Neural progenitor cell (in vitro differentiated cells): ENCODE measurements at regions not wholly inside any gene's neighbourhood (a gene's known extent, or its start where the extent isn't known, plus 50 kb on each side); places are given as distances from the start of the nearest gene placed in this dataset.
A peak's percentile ranks its signal among the peaks of the same experiment; 100 is the strongest.

Source experiments
- DNase-seq: peaks from one replicate; pipeline ENCODE4 v3.0.0-alpha.2; 2016; ENCODE audit warnings: low spot score
- H2AFZ ChIP-seq: fragments of 200-600 bp; sonication (generic); replicated peaks from 2 replicates; pipeline ENCODE4 v1.6.1; 2016; ENCODE audit warnings: antibody characterized with exemption
- H3F3A ChIP-seq: fragments of 200-600 bp; sonication (generic); 2 replicates; pipeline ENCODE4 v1.6.1; 2016; ENCODE audit warnings: antibody characterized with exemption, low read depth
- H3K27ac ChIP-seq: fragments of 200-600 bp; sonication (generic); 2 replicates; pipeline ENCODE4 v1.5.1; 2016; ENCODE audit warnings: mild to moderate bottlenecking
- H3K27me3 ChIP-seq: fragments of 200-600 bp; sonication (generic); 2 replicates; pipeline ENCODE4 v1.6.1; 2016; ENCODE audit warnings: mild to moderate bottlenecking, moderate library complexity
- H3K36me3 ChIP-seq: fragments of 200-600 bp; sonication (generic); 2 replicates; pipeline ENCODE4 v1.5.1; 2016
- H3K4me1 ChIP-seq: fragments of 200-600 bp; sonication (generic); 2 replicates; pipeline ENCODE4 v1.6.1; 2016; ENCODE audit warnings: mixed run types
- H3K4me2 ChIP-seq: fragments of 200-600 bp; sonication (generic); 2 replicates; pipeline ENCODE4 v1.6.1; 2016
- H3K4me3 ChIP-seq: fragments of 200-600 bp; sonication (generic); 2 replicates; pipeline ENCODE4 v1.5.1; 2016
- H3K79me2 ChIP-seq: fragments of 200-600 bp; sonication (generic); 2 replicates; pipeline ENCODE4 v1.6.1; 2016; ENCODE audit warnings: low read depth
- H3K9ac ChIP-seq: fragments of 200-600 bp; sonication (generic); 2 replicates; pipeline ENCODE4 v1.6.1; 2016
- H3K9me3 ChIP-seq: fragments of 200-600 bp; sonication (generic); 2 replicates; pipeline ENCODE4 v1.5.1; 2016; ENCODE audit warnings: low read depth
- H4K20me1 ChIP-seq: fragments of 200-600 bp; sonication (generic); 2 replicates; pipeline ENCODE4 v1.6.1; 2016; ENCODE audit warnings: low read depth
- H3K27ac Mint-ChIP-seq: 3 replicates; pipeline ENCODE4 v1.8.0; 2021; ENCODE audit warnings: mixed read lengths
- H3K27me3 Mint-ChIP-seq: 2 replicates; pipeline ENCODE4 v1.8.0; 2022; ENCODE audit warnings: low read depth, mild to moderate bottlenecking, inconsistent platforms, moderate library complexity, mixed read lengths; ENCODE audit not compliant: insufficient read depth
- H3K36me3 Mint-ChIP-seq: 3 replicates; pipeline ENCODE4 v1.8.0; 2021; ENCODE audit warnings: mixed read lengths
- H3K4me1 Mint-ChIP-seq: 3 replicates; pipeline ENCODE4 v1.8.0; 2021; ENCODE audit warnings: mixed read lengths
- H3K4me3 Mint-ChIP-seq: 3 replicates; pipeline ENCODE4 v1.8.0; 2021; ENCODE audit warnings: mild to moderate bottlenecking, moderate library complexity, mixed read lengths
- H3K9me3 Mint-ChIP-seq: 3 replicates; pipeline ENCODE4 v1.8.0; 2020; ENCODE audit warnings: mixed read lengths
- CTCF ChIP-seq: fragments of 200-600 bp; sonication (generic); IDR thresholded peaks from 2 replicates; pipeline ENCODE4 v1.5.1; 2017; ENCODE audit warnings: antibody characterized with exemption, mild to moderate bottlenecking
- EZH2 ChIP-seq: fragments of 200-600 bp; sonication (generic); IDR thresholded peaks from 2 replicates; pipeline ENCODE4 v1.6.1; 2017; ENCODE audit warnings: antibody characterized with exemption, mild to moderate bottlenecking, moderate library complexity
- EZH2phosphoT487 ChIP-seq: fragments of 200-600 bp; sonication (generic); IDR thresholded peaks from 2 replicates; pipeline ENCODE4 v1.6.1; 2017; ENCODE audit warnings: antibody characterized with exemption

DNA sequence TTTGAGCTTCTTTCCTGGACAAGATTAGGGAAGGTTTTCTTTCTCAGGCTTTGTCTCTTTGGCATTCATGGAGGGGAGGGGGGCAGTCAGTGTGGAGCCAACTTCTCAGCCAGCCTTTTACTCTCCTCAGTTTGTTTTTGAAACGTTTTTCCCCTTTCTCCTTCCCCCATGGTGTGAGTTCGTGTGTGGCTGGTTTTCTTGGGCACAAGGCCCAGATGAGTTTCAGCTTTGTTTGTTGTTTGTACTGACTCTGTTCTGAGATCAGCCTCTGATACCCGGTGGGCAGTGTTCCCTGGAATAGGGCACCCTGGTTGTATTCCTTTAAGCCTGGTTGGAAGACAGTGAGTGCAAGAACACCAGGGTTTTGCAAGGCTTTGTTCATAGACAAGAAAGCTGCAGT is 168.2 kb upstream of the RARB start:
- peak overlapping the region; percentile 36 for H2AFZ ChIP-seq
- H3K4me1 Mint-ChIP-seq, result peaks cover 4% of the 10 kb centered on the region

GRCh38 chr3:25262322-25262721 is 165.7 kb upstream of the RARB start:
- Histone ChIP-seq H3K4me1 (peaks cover 19% of the 10 kb centered on the region), H3K27ac (no peak overlapping the region), H4K20me1 (no peaks in the 10 kb centered on the region), H3F3A (peaks cover 15% of the 10 kb centered on the region), H3K27me3 (no peaks in the 10 kb centered on the region), H3K4me3 (no peak overlapping the region), H3K9ac (no peak overlapping the region), H3K9me3 (no peaks in the 10 kb centered on the region), H3K4me2 (no peak overlapping the region), H2AFZ (no peak overlapping the region), H3K36me3 (no peaks in the 10 kb centered on the region), H3K79me2 (no peaks in the 10 kb centered on the region)
- DNase-seq, result no peak
- Mint-ChIP-seq H3K27me3 (peaks cover 2% of the 10 kb centered on the region), H3K27ac (no peak overlapping the region), H3K36me3 (no peaks in the 10 kb centered on the region), H3K4me3 (no peak overlapping the region), H3K9me3 (peaks cover 2% of the 10 kb centered on the region), H3K4me1 (peaks cover 4% of the 10 kb centered on the region)
- TF ChIP-seq EZH2phosphoT487 (no peak), CTCF (no peak), EZH2 (no peak)

More for the DNA sequence above, 168.2 kb upstream of the RARB start:
- H3K27ac Mint-ChIP-seq, result no peak overlapping the region
- peaks cover 2% of the 10 kb centered on the region for H3K9me3 Mint-ChIP-seq
- Histone ChIP-seq H3K27ac (peak overlapping the region; percentile 64), H3K4me1 (peaks cover 19% of the 10 kb centered on the region), H3F3A (peaks cover 15% of the 10 kb centered on the region), H3K4me3 (no peak overlapping the region), H3K27me3 (no peaks in the 10 kb centered on the region), H3K4me2 (peak overlapping the region; percentile 39), H3K79me2 (no peaks in the 10 kb centered on the region), H3K9me3 (no peaks in the 10 kb centered on the region), H3K9ac (no peak overlapping the region), H3K36me3 (no peaks in the 10 kb centered on the region), H4K20me1 (no peaks in the 10 kb centered on the region)
- no peak for TF ChIP-seq EZH2phosphoT487
- no peak for TF ChIP-seq CTCF
- no peak for TF ChIP-seq EZH2
- H3K4me3 Mint-ChIP-seq, result no peak overlapping the region
- H3K27me3 Mint-ChIP-seq, result no peaks in the 10 kb centered on the region
- no peaks in the 10 kb centered on the region for H3K36me3 Mint-ChIP-seq
- peak; percentile 36 for DNase-seq

- H4K20me1 ChIP-seq, result no peaks in the 10 kb centered on the region
- H3K9me3 Mint-ChIP-seq, result no peaks in the 10 kb centered on the region
- H3K36me3 ChIP-seq, result no peaks in the 10 kb centered on the region
- no peak for TF ChIP-seq EZH2
- TF ChIP-seq EZH2phosphoT487, result no peak
- no peak for TF ChIP-seq CTCF
- no peaks in the 10 kb centered on the region for H3K4me1 Mint-ChIP-seq
- H3K9ac ChIP-seq, result no peak overlapping the region
- H2AFZ ChIP-seq, result no peak overlapping the region
- no peak for DNase-seq
- H3F3A ChIP-seq, result peaks cover 6% of the 10 kb centered on the region
- H3K9me3 ChIP-seq, result no peaks in the 10 kb centered on the region
- peaks cover 8% of the 10 kb centered on the region for H3K4me1 ChIP-seq
- H3K36me3 Mint-ChIP-seq, result no peaks in the 10 kb centered on the region
- no peak overlapping the region for H3K4me3 Mint-ChIP-seq
- peaks cover 2% of the 10 kb centered on the region for H3K27me3 Mint-ChIP-seq
- no peaks in the 10 kb centered on the region for H3K79me2 ChIP-seq
- H3K27me3 ChIP-seq, result no peaks in the 10 kb centered on the region
- H3K27ac Mint-ChIP-seq, result no peak overlapping the region
- no peak overlapping the region for H3K4me3 ChIP-seq
- H3K27ac ChIP-seq, result no peak overlapping the region
- no peak overlapping the region for H3K4me2 ChIP-seq
Measured at GRCh38 chr3:25265284-25265683, 162.8 kb upstream of the RARB start.
